Trophoblast cell (in vitro differentiated cells and primary cell): ENCODE measurements at regions not wholly inside any gene's neighbourhood (a gene's known extent, or its start where the extent isn't known, plus 50 kb on each side); places are given as distances from the start of the nearest gene placed in this dataset.

Experiments
- DNase-seq, 2 donors: peaks; one replicate each; pipeline ENCODE4 v3.0.0-alpha.2; 2016
- H2AFZ ChIP-seq: 2 replicates; pipeline ENCODE4 v1.6.1; 2013; ENCODE audit warnings: low read length, moderate library complexity, mild to moderate bottlenecking; ENCODE audit not compliant: insufficient read depth, poor library complexity
- H2AK5ac ChIP-seq: 2 replicates; pipeline ENCODE4 v1.6.1; 2013; ENCODE audit warnings: mild to moderate bottlenecking, low read length
- H2BK120ac ChIP-seq: 2 replicates; pipeline ENCODE4 v1.6.1; 2013; ENCODE audit warnings: low read length, mild to moderate bottlenecking, moderate library complexity; ENCODE audit not compliant: insufficient read depth, poor library complexity
- H2BK12ac ChIP-seq: 2 replicates; pipeline ENCODE4 v1.6.1; 2013; ENCODE audit warnings: mild to moderate bottlenecking, low read length, moderate library complexity
- H2BK5ac ChIP-seq: 2 replicates; pipeline ENCODE4 v1.6.1; 2013; ENCODE audit warnings: low read length, low read depth, moderate library complexity, mild to moderate bottlenecking; ENCODE audit not compliant: poor library complexity
- H3K14ac ChIP-seq: 2 replicates; pipeline ENCODE4 v1.6.1; 2013; ENCODE audit warnings: mild to moderate bottlenecking, low read length
- H3K18ac ChIP-seq: 2 replicates; pipeline ENCODE4 v1.6.1; 2013; ENCODE audit warnings: mild to moderate bottlenecking, low read length
- H3K23ac ChIP-seq: 2 replicates; pipeline ENCODE4 v1.6.1; 2013; ENCODE audit warnings: low read length
- H3K27ac ChIP-seq: 2 replicates; pipeline ENCODE4 v1.5.1; 2013; ENCODE audit warnings: low read depth, mild to moderate bottlenecking, inconsistent platforms, low read length, moderate library complexity
- H3K27me3 ChIP-seq: 2 replicates; pipeline ENCODE4 v1.6.1; 2013; ENCODE audit warnings: inconsistent platforms, mild to moderate bottlenecking, low read length, moderate library complexity; ENCODE audit not compliant: insufficient read depth
- H3K36me3 ChIP-seq, 2 experiments: 1 replicate in 1 of 2; 2 replicates in 1 of 2; pipeline ENCODE4 v1.6.1; 2013; ENCODE audit warnings: low read length in 2 of 2, mild to moderate bottlenecking in 2 of 2, moderate library complexity in 1 of 2; ENCODE audit not compliant: insufficient read depth in 2 of 2, control insufficient read depth in 1 of 2
- H3K4ac ChIP-seq: 2 replicates; pipeline ENCODE4 v1.6.1; 2013; ENCODE audit warnings: low read depth, mild to moderate bottlenecking, low read length, moderate library complexity
- H3K4me1 ChIP-seq, 2 experiments: 1 replicate in 1 of 2; 2 replicates in 1 of 2; pipeline ENCODE4 v1.6.1; 2013; ENCODE audit warnings: low read length in 2 of 2, mild to moderate bottlenecking in 2 of 2, moderate library complexity in 1 of 2; ENCODE audit not compliant: insufficient read depth in 2 of 2, control insufficient read depth in 1 of 2
- H3K4me2 ChIP-seq: 2 replicates; pipeline ENCODE4 v1.6.1; 2013; ENCODE audit warnings: inconsistent platforms, mild to moderate bottlenecking, low read length, moderate library complexity
- H3K4me3 ChIP-seq: 2 replicates; pipeline ENCODE4 v1.5.1; 2013; ENCODE audit warnings: mild to moderate bottlenecking, low read depth, low read length, inconsistent platforms
- H3K79me1 ChIP-seq: one replicate; pipeline ENCODE4 v1.6.1; 2013; ENCODE audit warnings: low read length
- H3K79me2 ChIP-seq: 2 replicates; pipeline ENCODE4 v1.6.1; 2013; ENCODE audit warnings: low read length, mild to moderate bottlenecking; ENCODE audit not compliant: control insufficient read depth, insufficient read depth, poor library complexity
- H3K9ac ChIP-seq: 2 replicates; pipeline ENCODE4 v1.6.1; 2013; ENCODE audit warnings: mild to moderate bottlenecking, low read length
- H3K9me3 ChIP-seq: 2 replicates; pipeline ENCODE4 v1.6.1; 2013; ENCODE audit warnings: low read depth, mild to moderate bottlenecking, control low read depth, inconsistent platforms, low read length; ENCODE audit not compliant: insufficient read depth
- H4K12ac ChIP-seq: 2 replicates; pipeline ENCODE4 v1.6.1; 2013; ENCODE audit warnings: low read depth, mild to moderate bottlenecking, low read length, moderate library complexity
- H4K8ac ChIP-seq: 2 replicates; pipeline ENCODE4 v1.6.1; 2013; ENCODE audit warnings: low read depth, mild to moderate bottlenecking, low read length, moderate library complexity
- H4K91ac ChIP-seq: one replicate; pipeline ENCODE4 v1.6.1; 2013; ENCODE audit warnings: low read depth, mild to moderate bottlenecking, low read length, moderate library complexity
- WGBS: extraction: QIAGEN DNeasy Blood & Tissue Kit; methylation state at CpG from one replicate; pipeline ENCODE4 v1.1.7; 2013; ENCODE audit warnings: missing lambda C conversion rate; ENCODE audit not compliant: insufficient read length, insufficient coverage; ENCODE audit errors: extremely low coverage; 5-methylcytosine and 5-hydroxymethylcytosine counted together

- H3K9me3 ChIP-seq, result peaks cover 23% of the 10 kb centered on the region
- H2BK12ac ChIP-seq, result no peak overlapping the region
- no peak for DNase-seq
- H3K18ac ChIP-seq, result no peak overlapping the region
- no peaks in the 10 kb centered on the region for H3K27me3 ChIP-seq
- no peak overlapping the region for H3K23ac ChIP-seq
- no peak overlapping the region for H3K27ac ChIP-seq
- H3K4me3 ChIP-seq, result no peak overlapping the region
- H3K79me1 ChIP-seq, result no peaks in the 10 kb centered on the region
- H3K36me3 ChIP-seq, result no peaks in the 10 kb centered on the region
- H3K4me1 ChIP-seq, result no peaks in the 10 kb centered on the region
- no peak overlapping the region for H3K14ac ChIP-seq
- H4K12ac ChIP-seq, result no peak overlapping the region
- H3K4ac ChIP-seq, result no peak overlapping the region
- H3K79me2 ChIP-seq, result no peaks in the 10 kb centered on the region
- no peak overlapping the region for H2AFZ ChIP-seq
- H2BK120ac ChIP-seq, result no peak overlapping the region
- H4K91ac ChIP-seq, result no peak overlapping the region
- no CpG with 5 or more reads among the region's 10 CpGs for WGBS
- no peak overlapping the region for H2BK5ac ChIP-seq
- H3K4me2 ChIP-seq, result no peak overlapping the region
- no peak overlapping the region for H2AK5ac ChIP-seq
- no peak overlapping the region for H4K8ac ChIP-seq
- no peak overlapping the region for H3K9ac ChIP-seq
These were observed 427.8 kb upstream of the MYT1L start for GRCh38 chr2:2758793-2759367.

- Histone ChIP-seq H4K8ac (no peak overlapping the region), H3K18ac (no peak overlapping the region), H3K9ac (no peak overlapping the region), H2AK5ac (no peak overlapping the region), H3K27ac (no peak overlapping the region), H2AFZ (no peak overlapping the region), H3K9me3 (peaks cover 28% of the 10 kb centered on the region), H3K79me1 (no peaks in the 10 kb centered on the region), H2BK120ac (no peak overlapping the region), H3K23ac (no peak overlapping the region), H2BK5ac (no peak overlapping the region), H3K79me2 (no peaks in the 10 kb centered on the region), H3K27me3 (no peaks in the 10 kb centered on the region), H3K36me3 (no peaks in the 10 kb centered on the region), H3K4me3 (no peak overlapping the region), H2BK12ac (no peak overlapping the region), H3K4me1 (no peaks in the 10 kb centered on the region), H3K4me2 (no peak overlapping the region), H3K4ac (no peak overlapping the region), H3K14ac (no peak overlapping the region), H4K91ac (no peak overlapping the region), H4K12ac (no peak overlapping the region)
- no CpG with 5 or more reads among the region's 3 CpGs for WGBS
- DNase-seq, result no peak
These were observed 426.7 kb upstream of the MYT1L start for GRCh38 chr2:2757764-2758163.

- no peak overlapping the region for H2BK5ac ChIP-seq
- no peak overlapping the region for H3K9ac ChIP-seq
- H2AFZ ChIP-seq, result no peak overlapping the region
- no peaks in the 10 kb centered on the region for H3K36me3 ChIP-seq
- no peak overlapping the region for H3K23ac ChIP-seq
- no peak overlapping the region for H3K27ac ChIP-seq
- no peak overlapping the region for H4K8ac ChIP-seq
- H3K79me2 ChIP-seq, result no peaks in the 10 kb centered on the region
- H4K91ac ChIP-seq, result no peak overlapping the region
- H3K79me1 ChIP-seq, result no peaks in the 10 kb centered on the region
- no peak overlapping the region for H3K4ac ChIP-seq
- peaks cover 31% of the 10 kb centered on the region for H3K9me3 ChIP-seq
- H3K4me1 ChIP-seq, result no peaks in the 10 kb centered on the region
- WGBS, result no CpG with 5 or more reads among the region's 7 CpGs
- H3K4me2 ChIP-seq, result no peak overlapping the region
- no peak for DNase-seq
- no peak overlapping the region for H3K18ac ChIP-seq
- H2BK12ac ChIP-seq, result no peak overlapping the region
- H2AK5ac ChIP-seq, result no peak overlapping the region
- no peak overlapping the region for H3K14ac ChIP-seq
- H3K4me3 ChIP-seq, result no peak overlapping the region
- H3K27me3 ChIP-seq, result no peaks in the 10 kb centered on the region
- H4K12ac ChIP-seq, result no peak overlapping the region
- no peak overlapping the region for H2BK120ac ChIP-seq
These were observed 425.8 kb upstream of the MYT1L start for GRCh38 chr2:2756886-2757285.

GRCh38 chr2:2755990-2756389, 424.9 kb upstream of the MYT1L start:
- H2BK12ac ChIP-seq, result no peak overlapping the region
- DNase-seq, result no peak
- H3K4ac ChIP-seq, result no peak overlapping the region
- H2AK5ac ChIP-seq, result no peak overlapping the region
- H3K4me1 ChIP-seq, result no peaks in the 10 kb centered on the region
- H3K4me3 ChIP-seq, result no peak overlapping the region
- H3K9ac ChIP-seq, result no peak overlapping the region
- no peak overlapping the region for H2AFZ ChIP-seq
- H2BK5ac ChIP-seq, result no peak overlapping the region
- H4K91ac ChIP-seq, result no peak overlapping the region
- H4K8ac ChIP-seq, result no peak overlapping the region
- no peak overlapping the region for H4K12ac ChIP-seq
- no peak overlapping the region for H2BK120ac ChIP-seq
- H3K27ac ChIP-seq, result no peak overlapping the region
- WGBS, result no CpG with 5 or more reads among the region's 5 CpGs
- H3K9me3 ChIP-seq, result peaks cover 35% of the 10 kb centered on the region
- H3K27me3 ChIP-seq, result no peaks in the 10 kb centered on the region
- no peak overlapping the region for H3K14ac ChIP-seq
- no peaks in the 10 kb centered on the region for H3K36me3 ChIP-seq
- H3K18ac ChIP-seq, result no peak overlapping the region
- no peaks in the 10 kb centered on the region for H3K79me1 ChIP-seq
- no peak overlapping the region for H3K4me2 ChIP-seq
- no peak overlapping the region for H3K23ac ChIP-seq
- no peaks in the 10 kb centered on the region for H3K79me2 ChIP-seq
